HUDEP-2 (cell line): ENCODE measurements at regions not wholly inside any gene's neighbourhood (a gene's known extent, or its start where the extent isn't known, plus 50 kb on each side); places are given as distances from the start of the nearest gene placed in this dataset.

Experiments
- DNase-seq, 76 experiments: peaks; one replicate each; lab custom pipeline; 2025; ENCODE audit not compliant: unreplicated experiment in 76 of 76; lab: John Stamatoyannopoulos, UW

DNA sequence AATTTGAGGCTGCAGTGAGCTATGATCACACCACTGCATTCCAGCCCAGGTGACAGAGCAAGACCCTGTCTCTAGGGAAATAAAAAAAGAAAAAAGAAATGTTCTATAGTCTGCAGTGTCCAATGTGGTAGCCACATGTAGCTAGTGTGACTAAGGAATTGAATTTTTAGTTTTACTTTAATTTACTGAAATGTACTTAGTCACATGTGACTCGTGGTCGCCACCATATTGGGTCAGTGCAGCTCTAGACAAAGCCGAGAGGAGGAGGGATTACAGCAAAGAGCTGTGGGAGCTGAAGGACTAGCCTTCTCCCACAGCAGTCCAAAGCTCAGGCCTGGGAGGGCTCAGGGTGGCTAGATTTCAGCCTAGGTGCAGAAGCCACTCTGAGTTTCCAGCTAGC, 65.9 kb upstream of the NTRK3 start:
- no peak for DNase-seq

DNA sequence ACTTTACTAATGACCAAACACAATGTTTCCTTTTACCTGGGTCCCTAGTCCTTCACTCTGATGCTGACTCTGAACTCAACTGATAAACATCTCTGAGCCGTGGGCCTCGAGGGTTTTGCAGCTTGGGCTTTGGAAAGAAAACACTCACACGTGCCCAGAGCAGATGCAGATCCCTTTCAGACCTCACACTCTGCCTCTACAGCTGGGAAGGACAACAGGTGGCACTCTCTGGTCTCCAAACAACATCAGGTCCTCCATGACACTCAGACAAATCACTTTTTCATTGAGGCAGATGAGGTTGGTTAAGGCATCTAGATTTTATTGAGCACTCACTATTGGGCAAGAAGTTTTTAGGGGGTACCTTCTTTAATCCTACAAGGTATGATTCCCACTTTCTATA, 64.7 kb upstream of the NTRK3 start:
- DNase-seq, result no peak

DNA sequence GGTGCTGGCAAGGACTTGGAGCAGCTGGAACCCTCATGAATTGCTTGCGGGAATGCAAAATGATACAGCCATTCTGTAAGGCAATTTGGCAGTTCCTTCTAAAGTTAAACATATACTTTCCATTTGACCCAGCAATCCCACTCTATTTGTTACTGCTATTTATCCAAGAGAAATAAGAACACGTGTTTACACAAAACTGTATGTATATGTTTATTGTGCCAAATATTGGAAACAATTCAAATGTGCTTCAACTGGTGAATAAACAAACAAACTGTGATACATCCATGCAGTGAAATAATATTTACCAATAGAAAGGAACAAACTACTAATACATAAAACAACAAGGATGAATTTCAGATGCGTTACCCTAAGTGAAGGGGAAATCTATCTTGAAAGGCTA, 60.0 kb upstream of the NTRK3 start:
- DNase-seq, result no peak

DNA sequence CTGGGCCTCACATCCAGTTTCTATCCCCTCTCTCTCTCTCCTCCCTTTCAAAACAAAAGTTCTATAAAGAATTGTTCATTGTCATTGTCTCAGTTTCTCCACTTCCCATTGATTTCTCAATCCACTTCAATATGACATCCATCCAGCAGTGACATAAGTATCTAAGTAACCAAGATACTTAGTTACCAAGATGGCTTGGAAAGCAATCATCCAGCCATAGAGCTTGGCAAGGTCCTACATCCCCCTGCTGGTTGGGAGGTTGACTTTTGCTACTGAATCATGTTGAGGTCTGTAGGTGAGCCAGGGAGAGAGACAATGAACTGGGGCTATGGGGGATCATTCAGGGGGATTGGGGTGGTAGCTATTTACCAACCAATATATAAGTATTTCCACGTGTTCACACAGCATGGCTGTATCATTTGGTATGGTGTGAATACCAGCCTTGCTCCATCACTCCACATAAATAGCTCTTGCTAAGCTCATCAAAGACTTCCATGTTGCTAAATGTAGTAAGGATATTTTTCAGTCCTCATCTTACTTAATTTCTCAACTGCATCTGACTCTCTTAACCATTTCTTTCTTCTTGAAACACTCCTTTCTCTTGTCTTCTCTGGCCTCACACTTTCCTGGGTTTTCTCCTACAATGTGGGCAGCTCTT, 58.8 kb upstream of the NTRK3 start:
- DNase-seq, result no peak

DNA sequence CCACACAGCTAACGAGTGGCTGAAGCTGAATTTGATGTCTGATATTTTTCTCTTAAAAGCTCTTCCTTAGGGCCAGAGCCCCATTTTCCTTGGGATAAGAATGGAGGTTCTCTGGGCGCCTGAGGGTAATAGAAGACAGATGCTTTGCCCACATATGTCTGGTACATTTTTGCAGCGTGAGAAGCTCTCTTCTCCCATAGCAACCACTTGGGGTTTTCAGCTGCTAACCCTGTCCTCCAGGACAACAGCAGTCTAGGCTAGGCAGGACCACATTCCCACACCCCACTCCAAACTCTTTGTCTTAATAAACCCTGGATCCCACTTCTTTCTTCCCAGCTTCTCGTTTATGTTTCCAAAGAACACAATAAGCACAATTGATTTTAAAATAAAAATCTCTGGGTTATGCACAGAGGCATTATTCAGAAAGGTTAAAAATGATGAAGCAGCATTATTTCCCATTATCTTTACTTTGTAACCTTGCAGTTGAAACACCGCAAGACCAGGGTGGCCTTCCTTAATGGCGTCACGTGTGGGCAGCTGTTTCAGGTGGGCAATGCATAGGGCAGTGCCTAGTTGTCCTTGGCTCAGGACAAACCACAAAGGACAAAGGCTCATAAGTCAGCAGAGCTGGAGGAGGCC, 56.5 kb upstream of the NTRK3 start:
- DNase-seq, result no peak

DNA sequence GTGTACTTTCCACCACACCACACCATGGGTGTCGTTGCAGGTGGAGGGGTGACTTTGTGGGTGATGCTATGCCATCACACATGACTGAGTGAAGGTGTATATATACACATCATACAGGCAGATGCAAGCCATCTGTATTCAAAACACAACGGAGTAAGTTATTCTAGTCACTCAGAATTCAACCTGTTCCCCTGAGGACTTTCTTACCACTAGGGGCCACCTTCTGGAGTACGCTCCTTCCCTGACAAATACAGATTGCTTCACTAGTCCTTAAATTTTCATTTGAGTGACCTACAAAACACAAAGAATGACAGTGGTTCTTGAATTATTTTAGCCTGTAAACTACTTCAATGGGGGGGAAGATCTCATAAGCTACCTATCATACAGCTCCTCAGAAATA, 52.8 kb upstream of the NTRK3 start:
- DNase-seq, result no peak

DNA sequence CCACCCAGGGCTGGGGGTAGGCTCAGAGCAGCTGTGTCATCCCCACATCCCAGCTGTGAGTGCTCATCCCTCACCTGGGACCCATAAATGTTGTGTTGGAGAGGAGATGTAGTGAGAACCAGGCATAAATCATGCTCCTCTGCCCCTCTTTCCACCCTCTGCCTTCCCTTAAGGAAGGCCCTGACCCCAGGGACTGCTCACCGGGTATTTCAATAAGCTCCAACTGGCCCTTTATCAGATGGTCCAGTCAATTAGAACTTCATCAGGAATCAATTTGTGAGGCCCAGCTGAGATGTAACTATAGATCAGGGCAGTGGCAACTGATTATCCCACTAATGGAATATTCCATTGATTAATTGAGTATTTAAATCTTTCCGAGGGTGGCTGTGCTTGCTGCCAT, 50.8 kb upstream of the NTRK3 start:
- DNase-seq, result no peak
